HuH-7 (cell line): ENCODE measurements at regions not wholly inside any gene's neighbourhood (a gene's known extent, or its start where the extent isn't known, plus 50 kb on each side); places are given as distances from the start of the nearest gene placed in this dataset.
"Not testable (repeated sequence)": the region's sequence is repeated elsewhere in the genome, so short reads cannot be mapped to it uniquely, and the experiment has no call there.

ENCODE experiments used
- DNase-seq: peaks from one replicate; pipeline ENCODE4 v3.0.0; 2011; ENCODE audit warnings: low spot score

GRCh38 chr7:142501434-142501833 lies 243.6 kb upstream of the PRSS58 start:
- DNase-seq = no peak

DNA sequence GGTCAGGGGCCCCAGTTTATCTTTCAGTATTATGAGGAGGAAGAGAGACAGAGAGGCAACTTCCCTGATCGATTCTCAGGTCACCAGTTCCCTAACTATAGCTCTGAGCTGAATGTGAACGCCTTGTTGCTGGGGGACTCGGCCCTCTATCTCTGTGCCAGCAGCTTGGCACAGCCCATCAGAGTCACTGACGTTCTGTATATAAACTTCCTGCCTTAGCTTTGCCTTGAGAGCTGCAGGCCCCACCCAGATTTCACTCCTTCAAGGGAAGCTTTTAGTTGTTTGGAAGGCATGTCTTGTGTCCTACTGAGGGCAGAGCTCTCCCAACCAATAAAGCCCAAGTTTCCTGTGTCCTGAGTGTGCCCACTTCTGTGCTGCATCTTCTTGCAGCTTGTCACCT lies 242.5 kb upstream of the PRSS58 start:
- no peak for DNase-seq

GRCh38 chr7:142499635-142500034 lies 241.8 kb upstream of the PRSS58 start:
- no peak for DNase-seq

DNA sequence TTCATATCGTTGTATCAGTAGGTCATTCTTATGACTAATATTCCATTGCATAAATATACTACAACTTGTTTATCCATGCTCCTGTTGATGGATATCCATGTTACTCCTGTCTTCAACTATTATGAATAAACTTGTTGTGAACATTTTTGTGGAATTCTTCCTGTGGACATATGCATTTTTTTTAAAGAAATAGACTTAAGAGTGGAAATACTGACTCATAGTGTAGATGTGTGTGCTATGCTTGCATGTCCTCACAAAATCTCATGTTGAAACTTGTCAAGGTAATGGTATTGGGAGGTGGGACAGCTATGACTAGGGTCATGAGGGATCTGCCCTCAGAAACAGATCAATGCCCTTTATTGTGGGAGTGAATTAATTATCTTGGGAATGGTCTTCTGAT lies 240.5 kb upstream of the PRSS58 start:
- DNase-seq = no peak

GRCh38 chr7:142496545-142496991 lies 238.7 kb upstream of the PRSS58 start:
- DNase-seq = peak; percentile 33

- not testable (repeated sequence) for DNase-seq
Measured at GRCh38 chr7:142495879-142496278, 238.0 kb upstream of the PRSS58 start.

DNA sequence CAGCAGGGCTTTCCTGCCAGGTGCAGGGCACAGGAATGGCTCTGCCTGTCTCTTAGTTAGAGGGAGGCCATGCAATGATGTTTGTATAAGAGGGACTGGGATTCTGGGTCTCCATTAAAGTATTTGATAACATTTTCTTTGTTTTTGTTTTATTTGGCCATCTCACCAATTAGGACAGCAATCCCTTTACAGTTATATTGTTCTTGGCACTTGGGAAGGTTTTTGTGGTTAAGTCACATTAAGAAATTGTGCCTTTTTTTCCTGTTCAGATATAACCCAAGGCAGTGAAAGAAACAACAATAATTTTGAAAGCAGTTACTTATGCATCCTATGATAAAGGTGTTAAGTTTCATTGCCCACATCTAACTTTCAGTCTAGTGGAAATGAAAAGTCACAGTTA lies 237.4 kb upstream of the PRSS58 start:
- not testable (repeated sequence) for DNase-seq

DNA sequence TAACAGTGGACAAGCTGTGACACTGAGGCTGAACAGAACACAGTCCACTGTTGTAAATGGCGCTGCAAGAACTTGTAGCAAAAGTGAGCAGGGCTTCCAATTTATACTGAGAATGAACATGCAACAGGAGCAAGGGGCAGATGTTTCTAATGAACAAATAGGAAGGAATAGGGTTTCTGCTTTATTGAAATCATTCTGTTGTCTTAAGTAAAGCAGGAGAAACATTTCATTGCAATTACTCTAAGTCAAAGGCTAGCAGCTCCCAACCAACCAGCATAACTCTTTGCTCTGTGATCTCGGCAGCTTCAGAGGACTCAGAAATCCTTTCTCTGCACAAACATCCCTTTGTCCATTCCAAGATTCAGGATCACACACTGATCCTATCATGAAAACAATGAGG lies 236.2 kb upstream of the PRSS58 start:
- no peak for DNase-seq

DNA sequence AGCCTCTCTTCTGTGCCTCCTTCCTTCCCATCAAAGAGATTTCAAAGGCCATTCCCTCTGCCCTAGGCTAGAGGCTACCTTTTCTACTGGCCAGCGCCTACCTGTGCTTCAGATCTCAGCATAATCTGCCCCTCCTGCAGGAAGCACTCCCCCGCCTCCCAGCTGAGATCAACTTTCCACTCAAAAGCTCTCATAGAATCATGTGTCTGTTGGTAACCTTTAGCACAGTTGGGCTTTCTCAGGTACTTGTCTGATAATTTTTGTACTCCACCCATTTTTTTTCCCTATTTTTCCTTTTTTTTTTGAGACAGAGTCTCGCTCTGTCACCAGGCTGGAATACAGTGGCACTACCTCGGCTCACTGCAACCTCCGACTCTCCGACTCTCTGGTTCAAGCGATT lies 231.0 kb upstream of the PRSS58 start:
- DNase-seq = no peak

- no peak for DNase-seq
Measured at GRCh38 chr7:142488036-142488633, 230.3 kb upstream of the PRSS58 start.

DNA sequence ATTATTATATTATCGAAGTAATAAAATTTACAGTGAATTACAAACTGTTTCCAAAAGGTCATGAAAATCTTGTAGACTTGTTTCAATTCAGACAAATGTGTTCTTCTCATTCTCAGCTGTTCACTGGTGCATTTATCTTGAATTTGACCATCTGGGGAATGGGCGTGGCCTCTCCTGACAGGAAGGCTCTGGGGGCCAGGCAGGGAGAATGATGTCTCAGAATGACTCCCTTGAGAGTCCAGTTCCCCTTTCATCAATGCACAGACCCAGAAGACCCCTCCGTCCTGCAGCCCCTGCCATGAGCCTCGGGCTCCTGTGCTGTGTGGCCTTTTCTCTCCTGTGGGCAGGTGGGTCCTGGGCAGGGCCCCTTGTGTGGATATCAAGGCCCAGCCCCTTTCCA lies 229.7 kb upstream of the PRSS58 start:
- DNase-seq = not testable (repeated sequence)

DNA sequence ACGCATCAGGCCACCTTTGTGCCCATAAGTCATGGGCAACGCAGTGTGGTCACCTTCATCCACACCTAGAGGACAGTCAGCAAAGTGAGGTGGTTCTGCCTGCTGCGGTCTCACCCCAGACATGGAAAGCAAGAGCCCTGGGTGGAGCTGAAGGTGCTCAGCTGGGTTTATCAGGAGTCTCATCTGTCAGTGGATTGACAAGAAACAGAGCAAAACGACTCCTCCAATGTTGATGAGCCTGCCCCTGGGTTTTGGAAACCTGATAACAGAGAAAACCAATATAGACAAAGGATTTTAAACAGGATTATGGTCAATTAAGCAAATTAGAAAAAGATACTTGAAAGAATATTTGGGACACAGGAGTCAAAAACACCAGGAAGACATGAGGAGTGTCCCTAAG lies 229.3 kb upstream of the PRSS58 start:
- no peak for DNase-seq

DNA sequence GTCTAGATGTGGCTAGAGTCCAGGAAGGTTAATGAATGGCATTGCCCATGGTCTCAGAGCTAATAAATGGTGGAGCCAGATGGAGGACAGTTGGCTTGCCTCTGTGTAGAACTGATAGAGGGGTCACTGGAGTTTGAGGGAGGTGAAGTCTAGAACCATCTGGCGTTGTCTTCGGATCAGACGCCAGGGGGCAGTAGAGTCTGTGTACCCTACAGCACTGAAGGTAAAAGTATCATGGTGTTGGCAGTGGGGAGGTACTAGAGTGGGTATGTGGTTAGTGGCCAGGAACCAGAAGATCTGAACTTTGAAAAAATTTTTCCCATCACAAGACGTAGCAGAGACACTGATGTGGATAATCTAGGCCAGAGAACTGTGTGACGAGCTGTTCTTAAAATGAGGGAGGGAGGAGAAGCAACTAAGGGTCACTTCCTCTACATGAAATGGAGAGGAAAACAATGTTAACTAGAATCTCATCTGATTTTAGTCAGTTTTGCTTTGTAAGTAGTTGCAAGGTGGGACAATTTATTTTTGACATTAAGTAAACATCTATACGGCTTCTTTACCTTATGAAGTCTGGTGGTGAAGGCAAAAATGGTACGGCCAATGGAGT lies 227.9 kb upstream of the PRSS58 start:
- DNase-seq = peak; percentile 17

DNA sequence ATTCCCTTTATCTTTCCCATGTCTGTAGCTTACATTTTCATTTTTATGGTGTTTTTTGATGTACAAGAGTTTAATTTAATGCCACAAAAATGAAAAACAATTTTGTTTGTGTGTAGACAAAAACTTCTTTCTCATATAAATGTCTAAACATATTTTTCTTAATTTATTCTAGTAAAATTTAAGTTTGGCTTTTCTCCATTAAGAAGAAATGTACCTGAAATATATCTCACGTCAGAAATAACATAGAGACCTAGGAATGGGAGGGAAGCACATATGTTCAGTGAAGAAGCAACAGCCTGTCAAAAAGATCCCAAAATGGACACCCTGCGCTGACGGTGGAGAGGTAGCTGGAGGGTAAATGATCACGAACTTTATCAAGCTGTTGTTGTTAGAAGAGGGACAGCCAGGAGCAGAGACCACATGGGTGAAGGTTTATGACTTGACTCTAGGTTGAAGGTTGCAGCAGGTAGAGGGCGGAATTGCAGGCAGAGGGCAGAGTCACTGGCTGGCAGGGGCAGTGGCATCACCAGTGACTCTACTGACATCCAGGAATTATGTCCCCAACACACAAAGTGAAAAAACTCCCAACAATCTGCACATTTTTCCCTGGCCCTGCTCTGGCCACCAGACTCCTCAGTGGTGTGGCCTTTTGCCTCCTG lies 225.9 kb upstream of the PRSS58 start:
- DNase-seq = no peak

GRCh38 chr7:142482891-142483658 lies 225.2 kb upstream of the PRSS58 start:
- peak; percentile 34 for DNase-seq

- DNase-seq = no peak
Measured at GRCh38 chr7:142481548-142481947, 223.7 kb upstream of the PRSS58 start.

DNA sequence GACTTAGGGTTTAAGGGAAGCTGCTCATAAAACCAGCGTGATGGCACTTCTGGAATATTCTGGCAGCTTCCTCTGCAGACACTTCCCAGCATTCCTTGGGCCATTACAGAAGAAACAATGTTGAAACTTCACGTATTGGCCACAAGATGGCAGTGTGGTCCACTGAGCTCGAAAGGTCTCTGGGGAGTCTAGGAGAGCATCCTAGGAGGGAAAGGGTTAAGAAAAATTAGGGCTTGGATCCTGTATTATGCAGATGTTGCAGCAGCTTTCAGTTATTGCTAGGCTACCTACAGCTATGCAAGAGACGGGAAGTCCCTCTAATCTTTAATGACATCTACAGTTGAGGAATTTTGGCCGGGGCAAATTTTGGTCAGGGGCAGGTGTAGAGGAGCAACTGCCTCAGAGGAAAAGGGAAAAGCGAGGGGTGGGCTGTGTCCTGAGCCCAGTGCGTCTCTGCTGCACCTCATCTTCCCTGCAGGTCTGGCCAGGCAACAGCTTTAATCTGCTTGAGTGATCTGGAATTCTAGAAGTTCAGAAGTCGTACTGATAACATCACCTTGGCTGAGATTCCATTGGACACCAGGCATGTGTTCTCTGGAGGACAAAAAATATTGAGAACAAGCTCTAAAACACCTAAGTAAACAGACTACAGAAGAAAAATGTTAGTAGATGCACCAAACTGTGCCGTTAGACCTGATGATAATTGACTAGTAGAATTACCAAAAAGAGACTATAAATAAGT lies 220.8 kb upstream of the PRSS58 start:
- DNase-seq = peak; percentile 10

DNA sequence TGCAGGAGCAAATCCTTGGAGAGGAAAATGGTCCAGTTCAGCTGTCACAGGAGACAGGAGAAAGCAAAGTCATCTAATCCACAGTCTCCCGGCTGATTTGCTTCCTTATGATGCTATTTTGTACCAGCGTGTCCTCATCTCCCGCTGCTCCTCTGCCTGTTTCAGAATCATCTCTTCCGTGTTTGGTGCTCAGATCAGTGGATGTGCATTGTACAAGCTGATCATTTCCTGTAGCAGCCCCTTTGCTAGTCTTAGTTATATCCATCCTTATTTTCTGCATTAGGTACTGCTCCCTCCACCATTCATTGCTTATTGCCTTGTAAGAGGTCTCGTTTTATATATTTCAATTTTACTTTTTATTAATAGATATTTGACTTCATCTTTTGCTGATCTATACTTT lies 219.9 kb upstream of the PRSS58 start:
- not testable (repeated sequence) for DNase-seq

- no peak for DNase-seq
Measured at GRCh38 chr7:142477079-142477651, 219.3 kb upstream of the PRSS58 start.

DNA sequence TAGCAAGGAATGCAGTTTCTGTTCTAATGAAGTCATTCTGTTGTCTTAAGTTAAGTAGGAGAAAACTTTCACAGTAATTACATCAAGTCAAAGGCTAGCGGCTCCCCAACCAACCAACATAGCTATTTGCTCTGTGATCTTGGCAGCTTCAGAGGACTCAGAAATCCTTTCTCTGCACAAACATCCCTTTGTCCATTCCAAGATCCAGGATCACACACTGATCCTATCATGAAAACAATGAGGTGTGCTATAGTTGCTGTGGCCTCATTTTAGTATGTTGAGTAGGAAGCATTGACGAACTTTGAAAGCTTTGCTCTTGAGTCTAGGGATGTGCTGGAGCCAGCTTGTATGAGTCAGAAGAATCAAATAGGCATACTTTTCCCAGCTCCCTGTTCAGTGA lies 218.2 kb upstream of the PRSS58 start:
- DNase-seq = no peak

DNA sequence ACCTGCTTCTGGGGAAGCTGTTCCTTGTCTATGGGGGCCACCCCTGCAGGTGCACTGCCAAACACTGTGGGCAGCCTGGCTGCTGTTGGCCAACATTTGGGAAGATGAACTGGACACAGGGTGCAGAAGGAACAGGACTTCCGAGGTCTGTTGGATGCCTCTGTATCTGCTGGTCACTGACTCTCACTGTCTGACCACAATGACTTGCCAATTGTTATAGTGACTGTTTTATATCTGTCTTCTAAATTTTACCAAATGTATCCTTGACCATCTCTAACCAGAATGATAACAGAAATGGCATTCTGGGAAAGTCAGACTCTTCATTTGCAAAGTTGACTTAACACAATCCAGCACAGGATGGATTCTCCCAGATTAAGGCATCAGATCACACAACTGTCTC lies 214.0 kb upstream of the PRSS58 start:
- DNase-seq = no peak

DNA sequence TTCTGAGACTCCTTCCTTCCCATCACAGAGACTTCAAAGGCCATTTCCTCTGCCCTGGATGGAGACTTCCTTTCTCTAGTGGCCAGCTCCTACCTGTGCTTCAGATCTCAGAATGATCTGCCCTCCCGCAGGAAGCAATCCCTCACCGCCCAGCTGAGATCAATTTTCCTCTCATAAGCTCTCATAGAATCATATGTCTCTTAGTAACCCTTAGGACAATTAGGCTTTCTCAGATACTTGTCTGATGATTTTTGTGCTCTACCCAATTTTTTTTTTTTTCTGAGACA lies 212.6 kb upstream of the PRSS58 start:
- no peak for DNase-seq
